Ectodermal cell (in vitro differentiated cells): ENCODE measurements at regions not wholly inside any gene's neighbourhood (a gene's known extent, or its start where the extent isn't known, plus 50 kb on each side); places are given as distances from the start of the nearest gene placed in this dataset.
"Not testable (repeated sequence)": the region's sequence is repeated elsewhere in the genome, so short reads cannot be mapped to it uniquely, and the experiment has no call there.

Source experiments
- H3K27ac ChIP-seq: 2 replicates; pipeline ENCODE4 v1.7.0; 2013; ENCODE audit warnings: mild to moderate bottlenecking, low read depth, low read length; ENCODE audit not compliant: insufficient read depth, poor library complexity, severe bottlenecking
- H3K27me3 ChIP-seq: 2 replicates; pipeline ENCODE4 v1.7.0; 2013; ENCODE audit warnings: mild to moderate bottlenecking, low read length; ENCODE audit not compliant: insufficient read depth, control insufficient read depth, poor library complexity, severe bottlenecking
- H3K36me3 ChIP-seq: one replicate; pipeline ENCODE4 v1.7.0; 2013; ENCODE audit warnings: low read length; ENCODE audit not compliant: control insufficient read depth, insufficient read depth
- H3K4me1 ChIP-seq: one replicate; pipeline ENCODE4 v1.7.0; 2013; ENCODE audit warnings: low read length; ENCODE audit not compliant: control insufficient read depth, insufficient read depth
- H3K4me3 ChIP-seq: 2 replicates; pipeline ENCODE4 v1.7.0; 2013; ENCODE audit warnings: low read depth, low read length, control low read depth; ENCODE audit not compliant: insufficient read depth
- H3K9me3 ChIP-seq: 2 replicates; pipeline ENCODE4 v1.7.0; 2013; ENCODE audit warnings: mild to moderate bottlenecking, low read length, moderate library complexity; ENCODE audit not compliant: control insufficient read depth
- WGBS, 2 experiments: methylation state at CpG; one replicate each; pipeline ENCODE4 v1.1.7; 2013; ENCODE audit warnings: missing lambda C conversion rate in 2 of 2; 5-methylcytosine and 5-hydroxymethylcytosine counted together

GRCh38 chr2:3108105-3108504, 269.5 kb downstream of the EIPR1 start:
- no peaks in the 10 kb centered on the region for H3K4me1 ChIP-seq
- no peaks in the 10 kb centered on the region for H3K27me3 ChIP-seq
- no peak overlapping the region for H3K27ac ChIP-seq
- H3K4me3 ChIP-seq: no peak overlapping the region
- no peaks in the 10 kb centered on the region for H3K36me3 ChIP-seq
- H3K9me3 ChIP-seq: no peaks in the 10 kb centered on the region
- 93 to 96% methylated on average over 14 of the region's 14 CpGs for WGBS, 2 experiments

GRCh38 chr2:3107567-3107966, 270.1 kb downstream of the EIPR1 start:
- no peaks in the 10 kb centered on the region for H3K36me3 ChIP-seq
- no peaks in the 10 kb centered on the region for H3K27me3 ChIP-seq
- no peak overlapping the region for H3K4me3 ChIP-seq
- H3K9me3 ChIP-seq: no peaks in the 10 kb centered on the region
- H3K27ac ChIP-seq: no peak overlapping the region
- H3K4me1 ChIP-seq: peaks cover 3% of the 10 kb centered on the region
- WGBS, 2 experiments: 88 to 89% methylated on average over 14 of the region's 14 CpGs

GRCh38 chr2:3105814-3106569, 271.6 kb downstream of the EIPR1 start:
- Histone ChIP-seq H3K27ac (no peak overlapping the region), H3K36me3 (no peaks in the 10 kb centered on the region), H3K4me3 (no peak overlapping the region), H3K4me1 (peaks cover 3% of the 10 kb centered on the region), H3K9me3 (no peaks in the 10 kb centered on the region), H3K27me3 (no peaks in the 10 kb centered on the region)
- 88 to 89% methylated on average over 17 of the region's 17 CpGs for WGBS, 2 experiments

- not testable (repeated sequence) for H3K4me3 ChIP-seq, H3K27me3 ChIP-seq, H3K9me3 ChIP-seq, H3K4me1 ChIP-seq, H3K36me3 ChIP-seq
- 81 to 82% methylated on average over 10 of the region's 14 CpGs for WGBS, 2 experiments
- peak overlapping the region; percentile 16 for H3K27ac ChIP-seq
Measured at GRCh38 chr2:3104958-3105813, 272.4 kb downstream of the EIPR1 start.

- no peaks in the 10 kb centered on the region for H3K27me3 ChIP-seq
- no peak overlapping the region for H3K4me3 ChIP-seq
- H3K4me1 ChIP-seq: peaks cover 3% of the 10 kb centered on the region
- 93% methylated on average over 11 of the region's 11 CpGs for WGBS, 2 experiments
- no peaks in the 10 kb centered on the region for H3K9me3 ChIP-seq
- no peaks in the 10 kb centered on the region for H3K36me3 ChIP-seq
- H3K27ac ChIP-seq: no peak overlapping the region
Measured at GRCh38 chr2:3104261-3104660, 273.4 kb downstream of the EIPR1 start.

- WGBS, 2 experiments: 89 to 94% methylated on average over 11 of the region's 11 CpGs
- Histone ChIP-seq H3K4me3 (no peak overlapping the region), H3K27ac (no peak overlapping the region), H3K9me3 (no peaks in the 10 kb centered on the region), H3K4me1 (peaks cover 3% of the 10 kb centered on the region), H3K36me3 (no peaks in the 10 kb centered on the region), H3K27me3 (no peaks in the 10 kb centered on the region)
Measured at GRCh38 chr2:3102922-3103569, 274.6 kb downstream of the EIPR1 start.

- Histone ChIP-seq H3K4me3 (no peak overlapping the region), H3K27ac (no peak overlapping the region)
- 95% methylated on average over 30 of the region's 30 CpGs for WGBS, 2 experiments
Measured at GRCh38 chr2:3102081-3102921, 275.3 kb downstream of the EIPR1 start.

GRCh38 chr2:3101016-3101942, 276.3 kb downstream of the EIPR1 start:
- H3K36me3 ChIP-seq: no peaks in the 10 kb centered on the region
- H3K4me1 ChIP-seq: peaks cover 3% of the 10 kb centered on the region
- no peak overlapping the region for H3K27ac ChIP-seq
- 91 to 92% methylated on average over 34 of the region's 34 CpGs for WGBS, 2 experiments
- H3K9me3 ChIP-seq: no peaks in the 10 kb centered on the region
- H3K27me3 ChIP-seq: no peaks in the 10 kb centered on the region
- no peak overlapping the region for H3K4me3 ChIP-seq

More at GRCh38 chr2:3102081-3102921, 275.3 kb downstream of the EIPR1 start:
- Histone ChIP-seq H3K9me3 (no peaks in the 10 kb centered on the region), H3K4me1 (peaks cover 3% of the 10 kb centered on the region), H3K27me3 (no peaks in the 10 kb centered on the region), H3K36me3 (no peaks in the 10 kb centered on the region)

- Histone ChIP-seq H3K4me1 (peaks cover 3% of the 10 kb centered on the region), H3K9me3 (no peaks in the 10 kb centered on the region), H3K4me3 (no peak overlapping the region), H3K36me3 (no peaks in the 10 kb centered on the region), H3K27ac (no peak overlapping the region), H3K27me3 (no peaks in the 10 kb centered on the region)
- 85 to 87% methylated on average over 8 of the region's 8 CpGs for WGBS, 2 experiments
Measured at GRCh38 chr2:3100386-3100785, 277.2 kb downstream of the EIPR1 start.
